Transverse colon (tissue), 4 donors: ENCODE measurements at regions not wholly inside any gene's neighbourhood (a gene's known extent, or its start where the extent isn't known, plus 50 kb on each side); places are given as distances from the start of the nearest gene placed in this dataset.

Experiments used
- POLR2A ChIP-seq: fragments of 450-650 bp; IDR thresholded peaks from one replicate; pipeline ENCODE4 v1.6.1; 2016; ENCODE audit warnings: antibody characterized with exemption, mild to moderate bottlenecking, moderate library complexity
- POLR2AphosphoS5 ChIP-seq, 3 donors: sonication (generic); formaldehyde crosslinking; IDR thresholded peaks; one replicate each; pipeline ENCODE4 v1.6.1; 2016; ENCODE audit warnings: antibody characterized with exemption in 3 of 3
- TF ChIP-seq, protein P1 (sequence below), 5 experiments: fragments of 200-600 bp in 3 of 5; fragments of 450-650 bp in 2 of 5; sonication (generic) in 3 of 5; IDR thresholded peaks; 1 replicate in 2 of 5; 2 replicates in 3 of 5; pipeline ENCODE4 v1.5.1; 2016 to 2017; ENCODE audit warnings: antibody characterized with exemption in 5 of 5, inconsistent platforms in 3 of 5, mild to moderate bottlenecking in 2 of 5, moderate library complexity in 1 of 5

DNA sequence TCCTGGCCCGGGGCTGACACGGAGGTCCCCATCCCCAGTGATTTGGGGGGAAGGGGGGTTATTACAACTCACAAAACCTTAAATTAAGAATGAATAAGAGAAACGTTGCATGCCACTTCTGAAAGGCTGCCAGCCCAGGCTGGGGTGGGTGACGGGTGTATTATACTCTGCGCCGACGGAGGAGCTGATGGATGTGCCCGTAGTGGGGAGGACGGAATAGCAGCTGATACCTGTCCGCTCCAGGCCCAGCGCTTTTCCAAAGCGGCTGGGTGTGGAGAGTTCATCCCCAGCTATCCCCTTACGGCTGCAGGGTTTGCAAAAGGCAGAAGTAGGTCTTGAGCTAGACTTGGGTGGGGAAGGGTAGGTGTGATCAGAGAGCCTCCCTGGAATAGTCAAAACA is 63.8 kb upstream of the CASZ1 start:
- TF ChIP-seq, protein P1, sequence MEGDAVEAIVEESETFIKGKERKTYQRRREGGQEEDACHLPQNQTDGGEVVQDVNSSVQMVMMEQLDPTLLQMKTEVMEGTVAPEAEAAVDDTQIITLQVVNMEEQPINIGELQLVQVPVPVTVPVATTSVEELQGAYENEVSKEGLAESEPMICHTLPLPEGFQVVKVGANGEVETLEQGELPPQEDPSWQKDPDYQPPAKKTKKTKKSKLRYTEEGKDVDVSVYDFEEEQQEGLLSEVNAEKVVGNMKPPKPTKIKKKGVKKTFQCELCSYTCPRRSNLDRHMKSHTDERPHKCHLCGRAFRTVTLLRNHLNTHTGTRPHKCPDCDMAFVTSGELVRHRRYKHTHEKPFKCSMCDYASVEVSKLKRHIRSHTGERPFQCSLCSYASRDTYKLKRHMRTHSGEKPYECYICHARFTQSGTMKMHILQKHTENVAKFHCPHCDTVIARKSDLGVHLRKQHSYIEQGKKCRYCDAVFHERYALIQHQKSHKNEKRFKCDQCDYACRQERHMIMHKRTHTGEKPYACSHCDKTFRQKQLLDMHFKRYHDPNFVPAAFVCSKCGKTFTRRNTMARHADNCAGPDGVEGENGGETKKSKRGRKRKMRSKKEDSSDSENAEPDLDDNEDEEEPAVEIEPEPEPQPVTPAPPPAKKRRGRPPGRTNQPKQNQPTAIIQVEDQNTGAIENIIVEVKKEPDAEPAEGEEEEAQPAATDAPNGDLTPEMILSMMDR (IDR thresholded peaks at IDR 0.05), result no peak
- TF ChIP-seq POLR2AphosphoS5 (IDR thresholded peaks at IDR 0.05), result no peak
- no peak for TF ChIP-seq POLR2A
